Progenitor cell of endocrine pancreas (in vitro differentiated cells): ENCODE measurements at regions not wholly inside any gene's neighbourhood (a gene's known extent, or its start where the extent isn't known, plus 50 kb on each side); places are given as distances from the start of the nearest gene placed in this dataset.

Experiments
- DNase-seq: peaks from one replicate; pipeline ENCODE4 v3.0.0; 2021; ENCODE audit warnings: low spot score; ENCODE audit not compliant: unreplicated experiment
- H3K27ac Mint-ChIP-seq: 2 replicates; pipeline ENCODE4 v1.8.0; 2021; ENCODE audit warnings: mild to moderate bottlenecking, moderate library complexity, mixed read lengths
- H3K27me3 Mint-ChIP-seq: 2 replicates; pipeline ENCODE4 v1.8.0; 2021; ENCODE audit warnings: mixed read lengths
- H3K36me3 Mint-ChIP-seq: 2 replicates; pipeline ENCODE4 v1.8.0; 2022; ENCODE audit warnings: mixed read lengths; ENCODE audit not compliant: insufficient read depth
- H3K4me1 Mint-ChIP-seq: 2 replicates; pipeline ENCODE4 v1.8.0; 2021; ENCODE audit warnings: low read depth, mixed read lengths
- H3K4me3 Mint-ChIP-seq: 2 replicates; pipeline ENCODE4 v1.8.0; 2021; ENCODE audit warnings: low read depth, mild to moderate bottlenecking, moderate library complexity, mixed read lengths
- H3K9me3 Mint-ChIP-seq: 2 replicates; pipeline ENCODE4 v1.8.0; 2021; ENCODE audit warnings: low read depth, mixed read lengths
- CTCF ChIP-seq: fragments of 200-600 bp; sonication (generic); IDR thresholded peaks from one replicate; pipeline ENCODE4 v1.5.0; 2021; ENCODE audit warnings: antibody characterized with exemption, mild to moderate bottlenecking; ENCODE audit not compliant: unreplicated experiment

DNA sequence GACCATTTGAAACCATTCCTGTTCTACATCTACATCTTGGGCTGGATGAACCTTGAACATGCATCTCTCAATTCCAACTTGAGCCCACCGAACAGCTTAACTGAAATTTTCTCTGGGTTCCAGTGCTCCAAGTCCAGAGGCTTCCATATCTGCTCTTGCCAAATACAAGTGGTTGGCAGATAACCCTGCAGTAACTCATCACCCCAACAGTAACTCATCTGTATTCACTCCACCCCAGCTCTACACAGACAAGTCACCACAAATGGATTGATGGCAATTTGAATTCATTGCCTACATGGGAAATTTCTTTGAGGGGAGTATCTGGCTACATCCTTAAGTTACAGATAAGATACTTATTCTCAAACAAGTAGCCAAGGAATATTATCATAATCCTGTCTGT lies 502.4 kb upstream of the TNP1 start:
- Mint-ChIP-seq H3K9me3 (no peaks in the 10 kb centered on the region), H3K27ac (no peak overlapping the region), H3K36me3 (no peaks in the 10 kb centered on the region), H3K4me1 (peaks cover 17% of the 10 kb centered on the region), H3K4me3 (no peak overlapping the region), H3K27me3 (peaks cover 5% of the 10 kb centered on the region)
- DNase-seq, result no peak
- TF ChIP-seq CTCF, result no peak

DNA sequence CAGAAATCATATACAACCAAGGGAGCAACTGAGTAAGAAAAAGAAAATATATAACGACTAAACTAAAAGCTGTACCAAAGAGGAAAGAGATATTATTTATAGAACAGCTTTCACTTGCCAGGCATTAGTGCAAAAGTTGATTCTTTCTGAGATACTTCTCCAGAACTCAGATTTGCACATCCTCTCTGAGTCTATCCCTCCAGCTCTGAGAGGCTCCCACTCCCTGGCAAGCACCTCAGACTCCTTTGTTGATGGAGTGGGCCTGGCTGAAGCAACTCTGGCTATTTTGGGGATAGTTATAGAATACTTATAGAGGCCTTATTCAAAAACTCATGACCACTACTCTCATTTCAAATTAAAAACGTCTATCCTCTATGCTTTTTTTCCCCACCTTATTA lies 501.6 kb upstream of the TNP1 start:
- TF ChIP-seq CTCF, result no peak
- H3K4me3 Mint-ChIP-seq, result no peak overlapping the region
- peaks cover 5% of the 10 kb centered on the region for H3K27me3 Mint-ChIP-seq
- H3K27ac Mint-ChIP-seq, result no peak overlapping the region
- peaks cover 20% of the 10 kb centered on the region for H3K4me1 Mint-ChIP-seq
- H3K9me3 Mint-ChIP-seq, result no peaks in the 10 kb centered on the region
- DNase-seq, result no peak
- H3K36me3 Mint-ChIP-seq, result no peaks in the 10 kb centered on the region

DNA sequence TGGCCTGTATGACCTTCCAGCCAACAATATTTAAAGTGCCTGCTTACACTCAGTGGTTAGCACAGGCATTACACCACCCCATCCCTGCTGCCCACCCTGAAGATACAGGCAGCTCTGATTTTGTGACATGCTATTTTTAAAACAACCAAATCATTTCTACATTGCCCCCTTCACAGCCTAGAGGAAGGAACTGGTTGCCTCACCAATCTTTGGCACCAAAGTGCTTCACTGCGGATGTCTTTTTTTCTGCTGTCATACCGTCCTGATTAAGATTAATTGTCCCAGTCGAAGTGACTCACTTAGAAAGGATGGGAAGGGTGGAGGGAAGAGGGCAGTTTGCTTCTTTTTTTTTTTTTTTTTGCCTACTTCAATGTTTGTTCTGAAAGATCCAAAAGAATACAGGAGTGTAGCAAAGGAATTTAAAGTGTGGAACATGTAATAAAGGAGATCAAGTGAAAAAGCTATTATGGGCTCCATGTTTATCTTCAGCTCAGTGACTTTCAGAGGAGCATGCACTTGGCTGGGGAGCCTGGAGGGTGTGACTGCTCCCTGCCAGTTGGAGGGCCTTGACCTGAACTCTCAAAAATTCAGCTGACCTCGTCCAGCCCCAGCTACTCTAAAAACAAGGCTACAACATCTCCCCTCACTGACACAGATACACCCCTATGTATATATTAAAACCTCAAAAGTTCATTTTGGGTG lies 501.1 kb upstream of the TNP1 start:
- no peak overlapping the region for H3K27ac Mint-ChIP-seq

GRCh38 chr2:217360111-217360510 lies 500.2 kb upstream of the TNP1 start:
- Mint-ChIP-seq H3K4me1 (peaks cover 21% of the 10 kb centered on the region), H3K4me3 (no peak overlapping the region), H3K36me3 (no peaks in the 10 kb centered on the region), H3K27ac (no peak overlapping the region), H3K9me3 (no peaks in the 10 kb centered on the region), H3K27me3 (peaks cover 5% of the 10 kb centered on the region)
- DNase-seq, result no peak
- TF ChIP-seq CTCF, result no peak

More for the DNA sequence above, 501.1 kb upstream of the TNP1 start:
- peaks cover 21% of the 10 kb centered on the region for H3K4me1 Mint-ChIP-seq
- no peak for TF ChIP-seq CTCF
- H3K4me3 Mint-ChIP-seq, result no peak overlapping the region
- H3K27me3 Mint-ChIP-seq, result peaks cover 5% of the 10 kb centered on the region
- no peak for DNase-seq
- no peaks in the 10 kb centered on the region for H3K36me3 Mint-ChIP-seq
- H3K9me3 Mint-ChIP-seq, result no peaks in the 10 kb centered on the region

DNA sequence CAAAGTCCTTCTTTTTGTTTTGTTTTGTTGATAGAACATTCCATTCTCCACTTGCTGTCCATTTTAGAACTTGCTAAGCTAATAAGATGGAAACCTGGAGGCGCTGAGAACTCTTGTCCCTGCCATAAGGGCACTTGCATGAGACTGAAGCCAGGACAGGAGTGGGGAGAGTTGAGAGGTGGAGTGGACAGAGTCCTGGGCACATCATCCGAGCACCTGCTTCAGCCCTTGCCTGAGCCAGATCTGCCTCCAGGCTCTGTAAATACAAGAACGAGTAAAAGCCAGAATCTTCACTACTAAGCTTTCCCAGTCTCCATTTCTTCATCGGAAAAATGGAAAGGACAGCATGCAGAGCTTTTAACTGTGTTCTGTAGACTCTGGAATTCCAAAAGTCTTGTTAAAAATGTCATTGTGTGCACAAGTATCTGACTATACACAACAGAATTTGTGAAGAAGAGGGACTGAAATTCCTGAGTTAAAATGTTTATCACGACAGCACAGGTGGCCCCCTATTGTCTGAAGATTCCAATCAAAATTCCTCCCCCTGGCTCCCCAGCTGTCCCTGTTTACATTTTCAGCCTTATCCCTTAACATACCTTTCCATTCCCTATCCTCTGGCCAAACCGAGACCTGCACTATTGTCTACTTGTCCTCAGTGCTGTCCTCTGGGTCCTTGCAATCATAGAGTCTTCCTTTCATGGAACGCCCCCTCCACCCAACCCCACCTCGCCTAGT lies 498.2 kb upstream of the TNP1 start:
- Mint-ChIP-seq H3K9me3 (no peaks in the 10 kb centered on the region), H3K4me1 (peaks cover 25% of the 10 kb centered on the region), H3K27ac (peak overlapping the region; percentile 18), H3K4me3 (no peak overlapping the region), H3K27me3 (peaks cover 7% of the 10 kb centered on the region), H3K36me3 (no peaks in the 10 kb centered on the region)
- DNase-seq, result no peak
- TF ChIP-seq CTCF, result no peak
